ENCODE measurements at regions not wholly inside any gene's neighbourhood (a gene's known extent, or its start where the extent isn't known, plus 50 kb on each side); places are given as distances from the start of the nearest gene placed in this dataset.

GRCh38 chr6:117110737-117111136 is 154.6 kb upstream of the VGLL2 start:
- no peak for TF ChIP-seq CTCF (IDR thresholded peaks at IDR 0.05; ENCODE audit: low read length)
- no peak for TF ChIP-seq EZH2 (IDR thresholded peaks at IDR 0.05; ENCODE audit: borderline replicate concordance, low read length)
